GM10266 (cell line): ENCODE measurements at regions not wholly inside any gene's neighbourhood (a gene's known extent, or its start where the extent isn't known, plus 50 kb on each side); places are given as distances from the start of the nearest gene placed in this dataset.
"Not testable (repeated sequence)": the region's sequence is repeated elsewhere in the genome, so short reads cannot be mapped to it uniquely, and the experiment has no call there.

ENCODE experiments used
- DNase-seq: peaks from one replicate; pipeline ENCODE4 v3.0.0; 2012; ENCODE audit errors: extremely low spot score
- TF ChIP-seq, protein P1 (sequence below): IDR thresholded peaks from 2 replicates; pipeline ENCODE4 v1.5.1; 2012; ENCODE audit warnings: mild to moderate bottlenecking, low read depth; ENCODE audit not compliant: control insufficient read depth, insufficient read depth; ENCODE audit errors: missing control alignments

DNA sequence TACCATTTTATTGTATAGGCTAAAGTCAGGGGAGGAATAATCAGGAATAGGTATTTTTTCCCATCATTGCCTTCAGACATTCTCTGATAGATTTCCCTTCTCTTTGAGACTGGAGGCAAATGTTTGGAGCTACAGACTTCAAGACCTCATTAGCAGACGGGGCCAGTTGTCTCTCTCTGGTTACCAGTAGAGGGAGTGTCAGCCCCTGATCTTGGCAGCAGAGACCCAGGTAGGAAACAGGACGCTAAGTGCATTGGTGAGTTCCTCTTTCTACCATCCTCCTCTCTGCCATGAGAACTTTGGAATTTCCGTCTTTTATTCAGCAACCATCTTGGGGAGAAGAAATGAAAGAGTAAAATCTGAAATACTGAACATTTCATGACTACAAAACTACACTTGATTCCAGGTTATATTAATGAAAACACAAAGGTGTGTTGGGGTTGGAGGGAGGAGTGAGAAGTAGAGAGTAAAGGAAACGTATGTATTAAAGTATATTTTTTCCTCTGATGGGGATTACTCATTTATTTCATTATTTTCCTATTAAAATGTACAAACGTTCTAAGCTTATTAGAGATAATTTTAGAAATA, 186.2 kb upstream of the GCFC2 start:
- TF ChIP-seq, protein P1, sequence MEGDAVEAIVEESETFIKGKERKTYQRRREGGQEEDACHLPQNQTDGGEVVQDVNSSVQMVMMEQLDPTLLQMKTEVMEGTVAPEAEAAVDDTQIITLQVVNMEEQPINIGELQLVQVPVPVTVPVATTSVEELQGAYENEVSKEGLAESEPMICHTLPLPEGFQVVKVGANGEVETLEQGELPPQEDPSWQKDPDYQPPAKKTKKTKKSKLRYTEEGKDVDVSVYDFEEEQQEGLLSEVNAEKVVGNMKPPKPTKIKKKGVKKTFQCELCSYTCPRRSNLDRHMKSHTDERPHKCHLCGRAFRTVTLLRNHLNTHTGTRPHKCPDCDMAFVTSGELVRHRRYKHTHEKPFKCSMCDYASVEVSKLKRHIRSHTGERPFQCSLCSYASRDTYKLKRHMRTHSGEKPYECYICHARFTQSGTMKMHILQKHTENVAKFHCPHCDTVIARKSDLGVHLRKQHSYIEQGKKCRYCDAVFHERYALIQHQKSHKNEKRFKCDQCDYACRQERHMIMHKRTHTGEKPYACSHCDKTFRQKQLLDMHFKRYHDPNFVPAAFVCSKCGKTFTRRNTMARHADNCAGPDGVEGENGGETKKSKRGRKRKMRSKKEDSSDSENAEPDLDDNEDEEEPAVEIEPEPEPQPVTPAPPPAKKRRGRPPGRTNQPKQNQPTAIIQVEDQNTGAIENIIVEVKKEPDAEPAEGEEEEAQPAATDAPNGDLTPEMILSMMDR = peak; percentile 81
- peak; percentile 46 for DNase-seq

DNA sequence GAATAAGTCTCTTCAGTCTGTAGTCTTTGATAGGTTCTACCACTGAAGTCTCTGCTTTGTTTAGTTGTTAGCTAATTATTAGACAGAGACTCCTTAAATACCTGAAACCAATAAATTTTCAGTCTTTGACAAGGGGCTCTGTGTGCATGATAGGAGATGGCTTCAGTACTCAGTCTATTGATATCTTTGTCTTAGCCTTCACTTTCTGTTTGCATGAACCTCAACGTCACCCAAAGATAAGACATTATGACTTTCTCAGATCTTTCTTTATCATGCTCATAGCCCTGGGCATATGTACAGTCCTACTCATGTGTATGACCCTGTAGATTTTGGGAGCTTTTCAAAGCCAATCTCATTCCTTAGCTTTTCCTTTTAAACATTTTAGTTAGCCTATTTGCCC, 183.5 kb upstream of the GCFC2 start:
- DNase-seq = no peak
- TF ChIP-seq, protein P1 = no peak

DNA sequence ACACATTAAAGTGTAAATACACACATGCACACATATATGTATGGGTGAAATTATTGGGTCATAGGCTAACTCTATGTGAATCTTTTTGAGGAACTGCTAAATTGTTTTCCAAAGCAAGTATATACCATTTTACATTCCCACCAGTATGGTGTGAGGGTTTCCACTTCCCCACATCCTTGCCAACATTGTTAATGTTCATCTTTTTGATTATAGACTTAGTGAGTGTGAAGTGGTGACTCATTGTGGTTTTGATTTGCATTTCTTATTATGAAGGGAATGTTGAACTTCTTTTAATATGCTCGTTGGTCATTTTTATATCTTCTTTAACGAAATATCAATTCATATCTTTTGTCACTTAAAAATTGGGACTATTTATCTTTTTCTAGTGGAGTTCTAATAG, 181.8 kb upstream of the GCFC2 start:
- DNase-seq = no peak
- TF ChIP-seq, protein P1 = no peak

DNA sequence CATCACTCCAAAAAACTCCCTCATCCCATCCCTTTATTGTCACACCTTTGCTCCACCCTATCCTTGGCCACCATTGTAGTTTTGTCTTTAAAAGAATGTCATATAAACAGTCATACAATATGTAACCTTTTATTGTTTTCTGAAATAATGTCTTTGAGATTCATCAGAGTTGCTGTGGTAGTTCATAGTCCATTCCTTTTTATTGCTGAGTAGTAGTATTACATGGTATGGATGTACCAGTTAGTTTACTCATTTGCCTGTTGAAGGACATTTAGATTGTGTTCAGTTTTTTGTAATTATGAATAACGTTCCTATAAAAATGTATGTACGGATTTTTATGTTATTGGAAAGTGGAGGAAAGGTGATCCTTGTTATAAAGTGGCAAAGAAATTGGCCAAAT, 171.8 kb upstream of the GCFC2 start:
- no peak for DNase-seq
- TF ChIP-seq, protein P1 = no peak

DNA sequence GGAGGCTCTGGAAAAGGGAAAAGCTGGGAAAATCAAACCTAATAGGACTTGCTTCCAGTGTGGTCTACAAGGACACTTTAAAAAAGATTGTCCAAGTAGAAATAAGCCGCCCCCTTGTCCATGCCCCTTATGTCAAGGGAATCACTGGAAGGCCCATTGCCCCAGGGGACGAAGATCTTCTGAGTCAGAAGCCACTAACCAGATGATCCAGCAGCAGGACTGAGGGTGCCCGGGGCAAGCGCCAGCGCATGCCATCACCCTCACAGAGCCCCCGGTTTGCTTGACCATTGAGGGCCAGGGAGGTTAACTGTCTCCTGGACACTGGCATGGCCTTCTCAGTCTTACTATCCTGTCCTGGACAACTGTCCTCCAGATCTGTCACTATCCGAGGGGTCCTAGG, 164.9 kb upstream of the GCFC2 start:
- not testable (repeated sequence) for DNase-seq

DNA sequence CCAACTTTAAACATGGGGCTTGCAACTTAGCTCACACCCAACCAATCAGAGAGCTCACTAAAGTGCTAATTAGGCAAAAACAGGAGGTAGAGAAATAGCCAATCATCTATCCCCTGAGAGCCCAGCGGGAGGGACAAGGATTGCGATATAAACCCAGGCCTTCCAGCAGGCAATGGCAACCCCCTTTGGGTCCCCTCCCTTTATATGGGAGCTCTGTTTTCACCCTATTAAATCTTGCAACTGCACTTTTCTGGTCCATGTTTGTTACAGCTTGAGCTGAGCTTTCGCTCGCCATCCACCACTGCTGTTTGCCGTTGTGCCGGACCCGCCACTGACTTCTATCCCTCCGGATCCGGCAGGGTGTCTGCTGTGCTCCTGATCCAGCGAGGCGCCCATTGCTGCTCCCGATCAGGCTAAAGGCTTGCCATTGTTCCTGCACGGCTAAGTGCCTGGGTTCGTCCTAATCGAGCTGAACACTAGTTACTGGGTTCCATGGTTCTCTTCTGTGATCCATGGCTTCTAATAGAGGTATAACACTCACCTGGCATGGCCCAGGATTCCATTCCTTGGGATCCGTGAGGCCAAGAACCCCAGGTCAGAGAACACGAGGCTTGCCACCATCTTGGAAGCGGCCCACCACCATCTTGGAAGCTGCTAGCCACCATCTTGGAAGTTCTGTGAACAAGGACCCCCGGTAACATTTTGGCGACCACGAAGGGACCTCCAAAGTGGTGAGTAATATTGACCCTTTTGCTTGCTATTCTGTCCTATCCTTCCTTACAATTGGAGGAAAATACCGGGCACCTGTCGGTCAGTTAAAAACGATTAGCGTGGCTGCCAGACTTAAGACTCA, 161.3 kb upstream of the GCFC2 start:
- not testable (repeated sequence) for DNase-seq

DNA sequence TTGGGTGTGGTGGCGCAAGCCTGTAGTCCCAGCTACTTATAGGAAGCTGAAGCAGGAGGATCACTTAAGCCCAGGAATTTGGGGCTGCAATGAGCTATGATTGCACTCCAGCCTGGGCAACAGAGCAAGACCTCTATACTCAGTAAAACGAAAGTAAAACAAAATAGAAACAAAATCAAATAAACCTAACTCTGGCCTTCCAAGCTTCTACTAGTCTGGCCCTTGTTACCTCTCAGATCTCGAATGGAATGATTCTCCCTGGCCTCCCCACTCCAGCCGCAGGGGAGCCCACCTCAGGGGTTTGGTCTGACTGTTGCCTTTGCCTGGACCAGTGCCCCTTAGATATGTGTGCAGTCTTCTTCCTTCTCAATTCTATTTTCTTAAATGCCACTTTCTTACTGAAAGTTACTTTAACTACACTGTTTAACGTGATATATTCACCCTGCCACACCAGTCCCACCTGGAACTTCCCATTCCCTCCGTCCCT, 160.0 kb upstream of the GCFC2 start:
- no peak for DNase-seq
- TF ChIP-seq, protein P1 = no peak

DNA sequence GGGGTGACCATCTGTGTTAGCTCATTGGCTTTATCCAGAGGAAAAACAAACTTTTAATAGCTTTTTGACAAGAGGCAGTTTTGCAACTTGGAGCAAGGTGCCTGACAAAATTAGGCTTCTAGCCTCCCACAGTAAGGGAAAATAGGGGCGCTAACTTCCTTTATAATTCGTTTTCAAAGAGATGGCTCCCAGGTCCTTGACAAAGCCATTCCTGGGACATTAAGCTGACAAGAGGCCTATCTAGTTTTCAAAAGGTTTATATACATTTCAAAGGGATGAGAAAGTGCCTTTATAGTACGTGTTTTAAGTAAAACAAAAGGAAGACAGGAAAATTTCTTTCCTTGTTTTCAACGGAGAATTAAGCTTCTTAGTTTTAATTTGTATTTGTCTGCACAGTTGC, 159.4 kb upstream of the GCFC2 start:
- TF ChIP-seq, protein P1 = no peak
- no peak for DNase-seq
